GM18498 (cell line): ENCODE measurements at regions not wholly inside any gene's neighbourhood (a gene's known extent, or its start where the extent isn't known, plus 50 kb on each side); places are given as distances from the start of the nearest gene placed in this dataset.
A peak's percentile ranks its signal among the peaks of the same experiment; 100 is the strongest.

Experiments
- ATAC-seq: cut with Tn5 transposase; IDR thresholded peaks from one replicate; pipeline ENCODE4 v1.9.1; 2021; ENCODE audit warnings: mild to moderate bottlenecking, moderate library complexity; ENCODE audit not compliant: unreplicated experiment

DNA sequence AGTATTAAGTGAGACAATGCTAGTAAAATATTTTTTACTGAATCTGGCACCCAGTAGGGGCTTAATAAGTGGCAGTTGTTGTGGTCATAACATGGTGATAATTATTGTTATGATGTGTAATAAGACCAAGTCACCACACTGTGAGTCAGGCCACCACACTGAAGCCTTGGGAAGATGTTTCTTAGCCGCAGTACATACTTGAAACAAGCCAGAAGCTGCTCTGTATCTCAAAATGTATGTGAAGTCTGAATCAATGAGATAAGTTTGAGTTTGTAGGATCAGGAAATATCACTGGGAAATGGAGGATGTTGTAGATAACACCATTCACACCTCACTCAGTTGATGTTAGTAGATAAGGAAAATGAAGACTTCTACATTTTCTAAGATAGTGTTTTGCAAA is 51.3 kb upstream of the PTPN3 start:
- no peak for ATAC-seq

DNA sequence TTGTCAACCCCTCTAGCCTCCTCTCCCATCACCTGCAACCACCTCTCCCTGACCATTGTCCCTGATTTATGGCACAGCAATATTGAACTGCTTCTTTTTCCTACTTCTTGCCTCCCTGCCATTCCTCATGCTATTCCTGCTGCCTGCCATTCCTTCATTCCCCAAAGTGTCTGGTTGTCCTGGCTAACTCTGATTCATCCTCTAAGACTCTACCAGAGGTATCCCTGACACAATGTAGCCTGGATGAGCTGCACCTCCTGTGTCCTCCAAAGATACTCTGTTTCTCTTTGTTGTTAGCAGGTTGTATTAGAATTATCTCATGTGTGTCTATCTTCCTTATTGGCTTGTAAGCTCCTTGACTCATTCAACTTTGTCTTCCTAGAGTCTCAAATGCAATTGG is 53.5 kb upstream of the PTPN3 start:
- ATAC-seq: no peak

DNA sequence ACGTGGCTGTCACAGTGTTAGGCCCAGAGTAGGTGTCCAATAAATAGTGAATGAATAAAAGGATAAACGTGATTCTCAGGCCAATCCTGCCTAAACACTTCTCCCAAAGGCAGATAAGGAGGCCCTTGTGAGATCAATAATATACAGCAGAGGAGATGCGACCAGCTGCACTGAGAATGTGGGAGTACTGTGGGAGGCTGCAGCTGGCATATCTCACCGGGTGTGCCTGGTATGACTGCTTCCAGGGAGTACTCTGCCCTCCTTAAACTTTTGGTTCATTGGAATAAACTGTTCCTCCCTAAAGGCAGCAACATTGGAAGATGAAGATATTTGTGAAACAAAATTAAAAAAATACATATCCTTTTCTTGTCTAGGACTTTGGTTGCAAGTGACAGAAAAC is 57.1 kb upstream of the PTPN3 start:
- ATAC-seq: no peak

DNA sequence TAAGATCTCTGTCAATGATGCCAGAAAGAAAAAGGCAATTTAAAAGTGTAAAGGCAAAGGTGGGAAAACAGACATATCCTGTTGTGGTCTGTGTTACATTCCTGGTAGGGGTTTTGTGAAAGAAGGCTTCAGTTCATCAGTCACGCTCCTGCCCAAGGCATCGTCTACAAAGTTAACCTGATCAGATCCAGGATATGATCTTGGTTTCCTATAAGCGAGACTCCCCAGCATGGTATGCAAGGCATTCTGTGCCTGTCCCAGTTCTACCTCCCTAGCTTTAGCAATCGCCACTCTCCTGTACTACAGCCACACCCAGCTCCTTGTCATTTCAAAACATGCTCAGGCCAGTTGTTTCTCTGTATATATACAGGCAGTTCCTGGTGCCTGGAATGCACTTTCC is 58.0 kb upstream of the PTPN3 start:
- ATAC-seq: no peak

DNA sequence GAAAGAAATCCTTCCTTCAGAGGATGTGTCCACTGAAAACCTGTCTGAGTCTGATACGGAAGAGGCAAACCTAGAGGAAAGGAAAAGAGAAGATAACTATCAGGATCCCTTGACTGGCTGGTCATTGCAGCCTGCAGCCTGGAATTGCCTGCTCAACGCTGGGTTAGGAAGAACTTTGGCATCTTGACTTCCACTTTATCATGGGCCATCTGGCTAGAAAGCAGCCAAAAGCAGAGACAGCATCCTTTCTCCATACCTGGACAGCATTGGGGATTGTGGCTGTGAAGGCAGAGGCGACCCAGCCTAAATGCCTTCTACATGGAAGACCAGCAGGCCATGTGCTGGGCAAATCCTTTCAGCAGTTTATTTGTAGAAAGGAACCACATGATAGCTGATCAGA is 58.7 kb upstream of the PTPN3 start:
- ATAC-seq: no peak

DNA sequence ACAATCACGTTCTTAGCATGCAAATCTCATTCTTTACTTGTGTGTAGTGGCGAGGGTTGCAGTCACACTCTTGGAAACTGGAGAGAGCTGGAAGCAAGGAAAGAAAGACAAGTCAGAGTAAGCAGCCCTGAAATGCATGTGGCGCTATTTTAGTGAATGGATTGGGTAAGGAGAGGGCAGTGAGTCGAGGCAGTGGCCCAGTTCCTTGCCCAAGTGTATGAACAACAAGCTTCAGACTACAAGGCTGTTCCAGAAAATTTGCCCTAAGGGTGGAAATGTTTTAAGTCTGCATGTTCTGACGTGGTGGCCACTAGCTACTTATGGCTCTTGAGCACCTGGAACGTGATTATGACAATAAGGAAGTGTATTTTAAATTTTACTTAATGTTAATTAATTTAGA is 59.4 kb upstream of the PTPN3 start:
- ATAC-seq: no peak

DNA sequence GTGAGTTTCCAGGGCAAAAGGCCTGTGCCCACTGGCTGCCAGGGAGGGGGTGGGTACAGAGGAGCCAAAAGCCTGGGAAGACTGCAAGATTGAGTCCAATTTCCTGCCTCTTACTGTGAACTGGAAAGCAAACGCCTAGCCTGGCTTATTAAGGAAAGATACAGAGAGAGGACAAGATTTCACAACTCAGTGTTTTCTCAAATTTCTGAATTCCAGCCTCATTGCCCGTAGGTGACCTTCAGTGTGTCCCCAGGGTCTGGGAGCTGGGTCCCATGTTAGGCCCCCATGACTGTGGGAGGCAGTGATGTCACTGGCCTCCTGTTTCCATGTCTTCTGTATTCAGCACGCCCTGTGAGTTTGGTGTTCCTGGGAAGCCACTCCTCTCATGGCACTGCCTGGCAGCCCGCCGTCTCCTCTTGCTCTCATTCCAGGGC is 60.6 kb upstream of the PTPN3 start:
- no peak for ATAC-seq

DNA sequence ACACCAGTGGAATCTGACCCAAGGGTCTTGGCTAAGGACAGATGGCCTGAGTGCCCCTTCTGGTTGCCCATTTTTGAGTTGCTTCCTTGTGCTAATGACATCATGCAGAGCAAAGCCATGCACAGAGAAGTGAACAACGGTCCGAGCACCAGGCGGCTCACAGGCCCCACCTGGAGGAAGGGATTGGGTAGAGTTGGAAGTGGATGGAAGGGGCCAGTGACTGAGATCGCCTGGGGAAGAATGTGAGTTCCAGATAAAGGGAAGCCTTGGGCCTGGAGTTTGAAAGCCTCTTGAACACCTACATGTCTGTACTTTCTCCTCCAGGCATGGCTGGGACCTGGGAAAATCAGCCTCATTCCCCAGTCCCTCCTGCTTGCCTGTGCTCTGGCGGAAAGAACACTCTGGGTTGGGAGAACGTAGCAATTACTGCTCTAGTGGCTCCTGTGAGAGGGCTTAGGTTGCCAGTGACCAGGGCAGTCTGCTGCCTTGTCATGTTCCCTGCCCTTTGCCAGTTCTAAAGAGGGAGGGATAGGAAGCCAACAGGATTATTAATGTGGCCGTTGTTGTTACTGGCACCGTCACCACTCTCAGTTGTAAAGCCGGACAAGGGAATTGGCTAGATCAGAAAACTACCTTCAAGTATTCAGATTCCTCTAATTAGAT is 62.5 kb upstream of the PTPN3 start:
- ATAC-seq: no peak

DNA sequence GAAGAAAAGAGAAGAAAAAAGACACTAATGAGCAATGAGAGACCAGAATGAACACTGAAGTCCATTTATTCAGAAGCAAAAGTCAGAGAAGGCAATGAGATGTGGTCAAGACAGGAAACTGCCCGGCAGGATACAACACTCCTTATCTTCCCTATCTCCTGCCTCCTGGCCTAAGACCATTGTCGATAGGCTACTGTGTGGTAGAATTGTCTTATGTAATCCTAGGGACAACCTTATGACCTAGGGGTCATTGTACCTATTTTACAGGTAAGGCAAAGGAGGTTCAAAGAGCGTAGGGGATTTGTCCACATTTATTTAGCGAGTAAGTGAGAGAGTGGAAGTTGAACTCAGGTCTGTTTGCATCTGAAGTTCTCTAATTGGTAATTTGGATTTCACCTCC is 63.0 kb upstream of the PTPN3 start:
- no peak for ATAC-seq

DNA sequence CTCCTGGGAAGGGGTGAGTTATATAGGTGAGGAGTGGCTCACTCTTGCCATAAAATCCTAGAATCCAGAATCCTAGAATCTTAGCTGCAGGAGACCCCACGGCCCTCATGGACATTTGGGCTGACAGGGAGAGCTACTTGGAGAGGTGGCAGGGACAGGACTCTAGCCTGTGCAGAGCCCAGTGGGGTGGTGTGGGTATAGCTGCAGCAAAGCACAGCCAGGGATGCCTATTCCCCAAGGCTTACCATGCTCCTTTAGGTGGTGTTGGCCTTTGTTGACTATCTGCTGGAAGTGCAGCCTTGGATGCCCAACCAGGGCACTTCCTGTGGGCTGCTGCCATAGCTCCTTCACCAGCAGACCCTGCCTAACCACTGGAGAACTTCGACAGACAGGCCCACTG is 70.0 kb upstream of the PTPN3 start:
- no peak for ATAC-seq

DNA sequence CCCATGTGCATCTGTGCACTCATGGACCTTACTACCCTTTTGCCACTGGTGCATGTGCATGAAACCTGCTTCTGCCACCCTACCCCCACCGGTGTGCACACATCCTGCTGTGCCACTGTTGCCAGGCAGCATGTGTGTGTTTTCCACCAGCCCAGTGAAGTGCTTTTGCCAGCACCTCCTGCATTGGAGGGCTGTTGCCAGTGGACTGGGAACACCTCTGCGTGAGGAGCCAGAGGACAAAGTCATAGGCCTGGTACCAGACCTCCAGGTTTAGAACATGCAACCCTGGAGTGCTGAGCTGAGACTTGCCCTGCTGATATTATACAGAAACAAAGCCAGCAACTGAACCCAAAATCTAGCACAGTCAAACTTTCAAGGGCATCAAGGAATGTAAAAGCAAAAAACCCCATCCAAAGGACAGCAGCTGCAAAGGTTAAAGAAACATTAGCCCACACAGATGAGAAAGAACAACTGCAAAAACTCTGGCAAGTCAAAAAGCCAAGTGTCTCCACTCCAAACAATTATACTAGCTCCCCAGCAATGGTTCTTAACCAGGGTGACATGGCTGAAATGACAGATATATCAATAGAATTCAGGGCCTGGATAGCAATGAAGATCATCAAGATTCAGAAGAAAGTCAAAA is 70.6 kb upstream of the PTPN3 start:
- no peak for ATAC-seq

DNA sequence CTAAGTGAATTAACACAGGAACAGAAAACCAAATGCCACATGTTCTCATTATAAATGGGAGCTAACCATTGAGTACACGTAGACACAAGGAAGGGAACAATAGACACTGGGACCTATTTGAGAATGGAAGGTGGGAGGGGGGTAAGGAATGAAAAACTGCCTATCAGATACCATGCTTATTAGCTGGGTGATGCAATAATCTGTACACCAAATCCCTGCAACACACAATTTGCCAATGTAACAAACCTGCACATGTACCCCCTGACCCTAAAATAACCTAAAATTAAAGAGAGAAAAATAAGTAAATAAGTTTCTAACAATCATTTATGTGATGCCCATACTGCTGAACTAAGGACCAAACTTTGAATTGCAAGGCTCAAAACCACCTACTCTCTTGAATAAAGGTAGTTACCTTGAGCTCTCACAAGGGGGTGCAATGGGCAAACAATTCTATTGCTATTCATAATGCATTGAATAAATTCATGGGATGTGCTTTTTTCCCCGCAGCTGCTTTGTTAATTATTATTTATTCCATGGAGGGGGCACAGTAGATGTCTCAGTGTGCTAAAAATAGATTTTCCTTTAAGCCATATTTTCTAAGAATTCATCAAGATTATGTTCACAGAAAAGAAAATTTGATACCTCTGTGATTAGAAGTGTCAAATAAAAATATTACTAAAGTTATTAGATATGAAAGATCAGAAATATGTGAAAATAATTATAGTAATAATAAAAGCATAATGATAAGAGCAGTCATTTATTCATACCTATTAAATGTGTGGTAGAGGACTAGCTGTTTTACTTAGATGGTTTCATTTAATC is 76.2 kb upstream of the PTPN3 start:
- ATAC-seq: peak; percentile 58

DNA sequence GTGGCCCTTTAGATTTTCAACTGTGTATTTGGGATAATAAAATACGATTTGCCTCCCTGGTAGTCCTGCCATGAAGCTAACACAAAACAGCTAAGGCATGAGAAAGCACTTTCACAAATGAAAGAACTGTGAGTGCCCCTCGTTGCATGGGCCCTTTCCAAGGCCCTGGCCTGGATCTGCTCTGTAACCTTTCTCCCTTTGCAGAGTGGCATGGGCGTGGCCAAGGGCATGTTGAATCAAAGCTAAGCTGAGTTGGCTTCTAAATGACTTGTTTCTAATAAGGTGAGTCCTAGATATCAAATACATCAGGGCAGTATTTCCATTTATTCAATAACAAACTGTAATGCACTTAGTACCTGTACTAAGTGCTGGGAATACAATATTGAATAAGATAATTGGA is 78.7 kb upstream of the PTPN3 start:
- ATAC-seq: no peak

DNA sequence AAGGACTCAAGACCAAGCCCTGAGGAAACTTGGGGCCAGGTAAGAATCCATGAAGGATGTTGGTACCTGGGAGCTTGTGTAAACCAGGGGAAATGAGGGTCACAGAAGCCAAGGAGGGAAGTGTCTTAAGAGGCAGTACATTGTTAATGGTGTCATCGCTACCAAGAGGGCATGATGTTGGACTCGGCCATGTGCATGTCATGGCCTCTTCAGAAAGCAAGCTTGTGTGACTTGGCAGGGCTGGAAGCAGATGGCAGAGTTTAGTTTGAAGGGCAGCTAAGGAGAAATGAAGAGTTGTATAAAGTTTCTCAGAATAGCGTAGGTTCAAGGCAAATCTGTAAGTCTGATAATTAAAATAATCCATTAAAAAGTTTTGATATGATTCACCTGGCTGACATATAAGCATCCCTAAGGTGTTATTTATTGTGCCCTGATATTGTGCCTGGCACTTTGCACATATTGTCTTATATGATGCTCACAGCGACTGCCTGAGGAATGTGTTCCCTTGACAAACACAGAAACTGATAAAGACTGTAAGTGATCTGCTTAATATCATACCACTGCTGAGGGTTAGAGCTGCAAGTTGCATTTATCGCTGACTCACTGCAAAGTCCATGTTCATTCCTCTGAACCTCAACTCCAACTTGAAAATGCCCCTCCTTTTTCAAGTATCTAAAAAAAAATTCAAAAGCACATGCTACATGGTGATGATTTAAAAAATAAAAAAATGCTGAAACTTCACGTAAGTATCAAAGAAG is 81.3 kb upstream of the PTPN3 start:
- ATAC-seq: no peak

DNA sequence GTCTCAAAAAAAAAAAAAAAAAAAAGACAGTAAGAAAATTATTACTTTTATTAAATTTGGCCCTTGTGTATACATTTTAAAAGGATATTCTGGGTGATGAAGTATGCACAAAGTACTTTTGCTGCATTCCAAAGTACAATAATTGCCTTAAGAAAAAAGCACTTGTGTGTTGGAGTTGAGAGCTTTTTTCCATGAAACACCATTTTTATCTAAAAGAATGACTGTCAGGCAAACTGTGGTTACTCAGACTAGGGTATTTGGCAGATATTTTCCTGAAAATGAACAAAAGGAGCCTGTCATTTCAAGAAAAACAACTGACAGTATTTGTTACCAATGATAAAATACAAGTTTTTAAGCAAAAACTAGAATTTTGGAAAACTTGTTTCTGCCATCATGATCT is 84.3 kb upstream of the PTPN3 start:
- ATAC-seq: no peak

DNA sequence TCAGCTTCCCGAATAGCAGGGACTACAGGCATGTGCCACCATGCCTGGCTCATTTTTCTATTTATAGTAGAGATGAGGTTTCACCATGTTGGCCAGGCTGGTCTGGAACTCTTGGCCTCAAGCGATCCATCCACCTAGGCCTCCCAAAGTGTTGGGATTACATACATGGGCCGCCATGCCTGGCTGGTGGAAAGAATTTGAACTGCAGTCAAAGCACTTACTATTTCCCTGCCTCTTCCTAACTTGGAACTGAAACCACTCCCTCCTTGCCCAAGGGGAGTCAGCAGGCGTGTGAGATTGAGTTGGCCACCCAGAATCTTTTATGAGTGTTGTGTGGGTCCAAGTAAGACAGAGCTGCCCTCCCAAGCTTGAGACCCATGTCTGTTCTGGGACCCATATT is 86.1 kb upstream of the PTPN3 start:
- no peak for ATAC-seq

DNA sequence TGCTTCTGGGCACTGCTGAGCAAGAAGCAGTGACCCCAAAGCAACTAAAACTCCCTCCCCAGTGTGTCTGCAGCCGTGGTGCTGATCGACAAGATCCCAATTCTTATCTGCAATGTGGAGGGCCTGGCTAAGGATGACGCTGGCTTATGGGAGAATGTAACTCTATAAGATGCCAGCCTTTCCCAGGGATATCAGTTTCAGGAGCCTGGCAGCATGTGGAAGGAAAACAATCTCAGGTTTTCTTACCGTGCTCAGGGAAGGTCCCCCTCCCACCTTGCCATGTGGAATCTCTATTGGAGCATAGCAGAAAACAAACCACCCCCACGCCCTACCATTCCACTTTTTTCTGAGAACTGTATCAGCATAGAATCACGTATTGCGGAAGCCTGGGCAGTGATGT is 87.7 kb upstream of the PTPN3 start:
- ATAC-seq: no peak

DNA sequence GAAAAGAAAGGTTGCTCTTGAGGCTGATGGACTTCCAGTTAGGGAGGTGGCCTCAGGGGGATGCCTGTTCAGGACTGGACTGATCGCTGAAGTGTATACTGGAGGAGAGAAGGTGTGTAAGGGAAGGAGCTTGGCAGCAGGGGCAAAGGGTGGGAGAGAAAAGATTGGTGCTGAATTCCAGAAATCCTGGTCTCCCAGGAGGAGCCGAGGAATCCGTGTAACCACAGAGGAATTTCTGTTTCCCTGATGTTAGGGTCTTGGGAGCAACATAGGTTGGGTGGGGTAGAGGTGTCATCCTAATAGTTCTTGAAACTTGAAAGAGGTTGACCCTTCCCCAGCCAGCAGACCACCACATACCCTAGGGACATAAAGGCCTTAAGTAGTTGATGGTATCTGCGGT is 88.9 kb upstream of the PTPN3 start:
- ATAC-seq: no peak

DNA sequence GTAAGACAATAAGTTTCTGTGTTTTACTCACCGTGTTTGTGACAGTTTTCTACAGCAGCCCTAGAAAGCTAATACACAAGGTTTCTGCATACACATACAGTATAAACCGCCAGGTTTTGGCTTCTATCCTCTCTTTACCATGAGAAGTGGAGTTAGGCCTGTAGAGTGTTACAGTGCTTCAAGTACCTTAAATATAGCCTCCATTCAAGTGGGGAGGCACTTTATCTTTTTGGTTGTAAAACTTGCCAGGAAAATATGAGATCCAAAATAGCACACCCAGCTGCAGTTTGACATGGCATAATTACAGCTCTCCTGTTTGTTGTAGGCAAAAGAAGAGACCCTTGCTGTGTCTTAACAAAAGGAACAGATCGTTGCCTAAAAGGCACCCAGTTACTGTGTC is 90.3 kb upstream of the PTPN3 start:
- no peak for ATAC-seq

DNA sequence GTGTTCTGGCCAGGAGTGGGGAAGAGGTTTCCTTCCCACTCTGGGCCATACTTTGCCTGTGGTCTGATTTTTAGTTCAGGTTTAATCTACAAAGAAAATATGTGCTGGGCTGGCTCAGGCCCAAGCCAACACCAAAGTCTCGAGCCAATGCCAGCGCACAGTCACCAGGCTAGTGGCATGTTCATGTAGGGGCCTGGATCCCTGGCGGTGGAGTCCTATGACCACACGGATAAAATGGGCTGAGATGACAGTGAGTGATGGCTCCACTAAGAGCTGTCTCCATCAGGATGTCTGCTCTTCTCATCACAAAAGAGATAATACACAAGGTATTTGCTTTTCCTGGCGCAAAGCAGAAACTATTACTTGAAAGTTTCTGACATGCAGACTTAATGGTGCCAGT is 92.9 kb upstream of the PTPN3 start:
- no peak for ATAC-seq

DNA sequence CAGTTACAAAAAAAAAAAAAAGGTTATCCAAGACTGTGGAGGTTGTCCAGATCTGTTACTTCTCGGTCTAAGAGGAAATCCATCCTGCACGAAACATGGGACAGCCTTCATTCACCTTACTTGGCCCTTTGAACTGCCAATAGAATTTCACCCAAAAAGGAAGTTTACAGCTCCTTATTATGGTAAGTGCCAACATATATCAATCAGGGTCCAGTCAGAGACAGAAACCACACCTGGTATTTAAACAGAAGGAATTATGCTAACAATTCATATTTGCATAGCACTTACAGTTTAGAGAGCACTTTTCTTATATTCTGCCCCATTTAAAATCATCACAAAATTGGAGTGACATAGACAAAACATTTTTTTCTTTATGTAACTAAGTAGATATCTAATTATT is 93.6 kb upstream of the PTPN3 start:
- ATAC-seq: no peak

DNA sequence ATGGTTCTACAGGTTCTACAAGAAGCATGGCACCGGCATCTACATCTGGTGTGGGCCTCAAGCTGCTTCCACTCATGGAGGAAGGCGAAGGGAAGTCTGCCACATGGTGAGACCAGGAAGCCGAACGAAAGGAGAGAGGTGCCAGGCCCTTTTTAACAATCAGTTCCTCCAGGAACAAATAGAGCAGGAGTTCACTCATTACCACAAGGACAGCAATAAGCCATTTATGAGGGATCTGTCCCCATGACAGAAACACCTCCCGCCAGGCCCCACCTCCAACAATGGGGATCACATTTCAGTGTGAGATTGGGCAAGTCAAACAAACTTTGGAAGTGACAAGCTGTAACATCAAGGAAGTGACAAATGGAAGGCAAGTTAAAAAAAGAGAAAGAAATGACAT is 95.5 kb upstream of the PTPN3 start:
- no peak for ATAC-seq
